ENCODE measurements at regions not wholly inside any gene's neighbourhood (a gene's known extent, or its start where the extent isn't known, plus 50 kb on each side); places are given as distances from the start of the nearest gene placed in this dataset.

DNA sequence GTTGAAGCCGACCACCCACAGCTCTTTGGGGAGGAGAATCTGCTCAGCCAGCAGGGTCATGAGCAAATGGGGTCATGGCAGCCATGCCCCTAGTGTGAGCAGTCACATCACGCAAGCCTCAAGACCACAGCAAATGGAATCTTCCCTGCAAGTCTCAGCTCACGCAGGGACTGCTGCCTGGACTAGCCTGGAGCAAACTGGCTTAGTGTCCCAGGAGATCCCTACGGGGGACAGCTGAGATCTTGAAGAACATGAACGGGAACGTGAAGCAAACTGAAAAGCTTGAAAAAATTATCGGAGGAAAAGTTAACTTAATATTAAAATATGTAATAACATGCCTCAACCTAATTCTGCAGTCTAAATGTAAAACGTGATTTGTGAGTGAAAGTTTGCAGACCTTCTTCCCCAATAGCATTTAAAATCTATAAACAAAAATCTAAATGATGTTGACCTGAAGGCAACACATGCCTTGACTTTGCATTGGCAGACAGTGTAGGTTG lies 118.4 kb downstream of the FAM124B start:
- Mint-ChIP-seq H3K27ac (no peak overlapping the region), H3K27me3 (peaks cover 10 to 28% (median 27%) of the 10 kb centered on the region in 3 donors)
- ATAC-seq (ENCODE audit: low read depth in 2 of 2), result no peak

DNA sequence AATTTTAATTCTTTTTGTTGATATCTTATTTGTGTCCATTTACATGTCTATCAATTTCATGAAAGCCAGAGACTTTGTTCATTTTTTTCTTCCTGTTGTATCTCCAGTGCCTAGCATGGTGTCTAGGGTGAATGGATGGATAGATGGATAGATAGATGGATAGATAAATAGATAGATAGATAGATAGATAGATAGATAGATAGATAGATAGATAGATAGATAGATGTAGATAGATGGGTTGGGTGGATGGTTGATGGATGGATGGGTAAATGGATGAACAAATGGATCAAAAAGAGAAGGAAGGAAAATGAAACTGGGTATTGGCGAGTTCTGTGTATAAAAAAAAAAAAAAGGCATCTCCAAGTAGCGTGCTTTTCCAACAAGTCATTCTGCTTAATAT lies 120.5 kb downstream of the FAM124B start:
- peaks cover 18 to 27% (median 20%) of the 10 kb centered on the region in 3 donors for H3K27me3 Mint-ChIP-seq
- H3K36me3 Mint-ChIP-seq, result no peaks in the 10 kb centered on the region
- H3K27ac Mint-ChIP-seq, result no peak overlapping the region
- DNase-seq (no peak), ATAC-seq (ENCODE audit: low read depth in 2 of 2) (no peak)
- no peaks in the 10 kb centered on the region for H3K4me1 Mint-ChIP-seq
- H3K9me3 Mint-ChIP-seq, result no peaks in the 10 kb centered on the region
- H3K4me3 Mint-ChIP-seq, result no peak overlapping the region

More for the DNA sequence above, 118.4 kb downstream of the FAM124B start:
- Mint-ChIP-seq H3K4me1 (no peaks in the 10 kb centered on the region), H3K4me3 (no peak overlapping the region), H3K36me3 (no peaks in the 10 kb centered on the region), H3K9me3 (no peaks in the 10 kb centered on the region)
- no peak for DNase-seq

DNA sequence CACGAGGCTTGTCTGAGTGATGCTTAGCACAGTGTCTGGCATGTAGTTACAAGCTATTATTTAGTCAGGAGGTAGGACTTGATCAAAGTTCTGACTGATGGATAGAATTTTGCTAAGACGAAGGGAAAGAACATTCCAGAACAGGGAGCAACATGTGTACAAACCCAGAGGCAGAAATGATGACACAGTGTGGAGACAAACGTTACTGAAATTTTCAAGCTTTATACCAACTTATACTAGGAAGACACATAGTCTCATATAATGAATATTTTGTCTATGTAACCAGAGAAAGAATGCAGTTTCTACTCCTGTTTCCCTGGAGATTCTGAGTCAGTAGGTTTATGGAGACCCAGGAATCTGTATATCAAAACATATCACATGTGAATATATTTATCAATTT lies 123.4 kb downstream of the FAM124B start:
- no peaks in the 10 kb centered on the region for H3K36me3 Mint-ChIP-seq
- H3K27me3 Mint-ChIP-seq, result peaks cover 17 to 28% (median 26%) of the 10 kb centered on the region in 3 donors
- H3K9me3 Mint-ChIP-seq, result no peaks in the 10 kb centered on the region
- no peak for ATAC-seq (ENCODE audit: low read depth in 2 of 2)
- no peak overlapping the region for H3K4me3 Mint-ChIP-seq
- DNase-seq, result no peak
- H3K27ac Mint-ChIP-seq, result no peak overlapping the region
- H3K4me1 Mint-ChIP-seq, result no peaks in the 10 kb centered on the region

DNA sequence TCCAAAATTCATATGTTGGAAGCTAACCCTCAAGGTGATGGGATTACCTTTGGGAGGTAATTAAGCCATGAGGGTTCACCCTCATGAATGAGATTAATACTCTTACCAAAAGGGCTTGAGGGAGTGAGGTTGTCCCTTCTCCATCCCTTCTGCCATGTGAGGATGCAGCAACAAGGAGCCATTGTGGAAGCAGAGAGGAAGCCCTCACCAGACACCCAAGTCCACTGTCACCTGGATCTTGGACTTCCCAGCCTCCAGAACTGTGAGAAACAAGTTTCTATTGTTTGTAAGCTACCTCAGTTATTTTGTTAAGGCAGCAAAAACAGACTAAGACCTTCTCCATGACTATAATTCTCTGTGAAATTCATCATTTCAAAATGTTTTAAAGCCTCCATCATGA lies 125.7 kb downstream of the FAM124B start:
- H3K27me3 Mint-ChIP-seq, result peaks cover 16 to 50% (median 23%) of the 10 kb centered on the region in 3 donors
- no peak overlapping the region for H3K27ac Mint-ChIP-seq
- ATAC-seq (ENCODE audit: low read depth in 2 of 2), result no peak
- no peaks in the 10 kb centered on the region for H3K36me3 Mint-ChIP-seq
- DNase-seq, result no peak
- H3K4me1 Mint-ChIP-seq, result no peaks in the 10 kb centered on the region
- no peaks in the 10 kb centered on the region for H3K9me3 Mint-ChIP-seq
- H3K4me3 Mint-ChIP-seq, result no peak overlapping the region

DNA sequence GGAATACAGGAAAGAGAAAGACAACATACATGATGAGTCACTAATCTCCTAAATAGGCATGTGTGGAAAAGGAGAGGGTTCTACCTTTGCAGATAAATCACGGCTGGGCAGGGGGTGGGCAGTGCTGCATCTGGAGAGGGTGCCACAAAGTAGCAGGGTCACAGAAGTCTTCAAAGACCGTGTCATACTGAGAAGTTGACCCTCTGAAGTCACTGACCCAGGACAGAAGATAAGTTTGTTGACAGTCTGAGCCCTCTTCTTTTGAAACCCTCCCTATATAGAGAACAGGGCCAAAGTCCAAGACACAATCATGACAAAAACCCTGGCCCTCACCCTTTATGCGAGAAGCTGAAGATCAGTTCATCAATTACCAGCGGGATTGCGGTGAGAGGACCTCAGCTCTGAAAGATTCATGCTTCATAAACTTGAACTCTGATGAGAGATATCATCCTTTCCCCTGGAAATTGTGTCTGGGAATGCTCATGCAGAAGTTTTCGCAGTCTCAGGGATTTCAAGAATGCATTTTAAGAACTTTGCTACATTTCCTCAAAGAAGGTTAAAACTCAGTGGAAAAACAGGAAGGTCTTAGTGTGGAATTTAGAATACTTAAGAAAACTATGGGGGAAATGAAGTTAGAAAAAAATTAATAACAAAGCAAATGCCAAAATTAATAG lies 129.5 kb downstream of the FAM124B start:
- H3K4me3 Mint-ChIP-seq, result no peak overlapping the region
- DNase-seq (no peak), ATAC-seq (ENCODE audit: low read depth in 2 of 2) (no peak)
- no peaks in the 10 kb centered on the region for H3K36me3 Mint-ChIP-seq
- peaks cover 15 to 42% (median 30%) of the 10 kb centered on the region in 3 donors for H3K27me3 Mint-ChIP-seq
- H3K27ac Mint-ChIP-seq, result no peak overlapping the region
- no peaks in the 10 kb centered on the region for H3K4me1 Mint-ChIP-seq
- no peaks in the 10 kb centered on the region for H3K9me3 Mint-ChIP-seq

DNA sequence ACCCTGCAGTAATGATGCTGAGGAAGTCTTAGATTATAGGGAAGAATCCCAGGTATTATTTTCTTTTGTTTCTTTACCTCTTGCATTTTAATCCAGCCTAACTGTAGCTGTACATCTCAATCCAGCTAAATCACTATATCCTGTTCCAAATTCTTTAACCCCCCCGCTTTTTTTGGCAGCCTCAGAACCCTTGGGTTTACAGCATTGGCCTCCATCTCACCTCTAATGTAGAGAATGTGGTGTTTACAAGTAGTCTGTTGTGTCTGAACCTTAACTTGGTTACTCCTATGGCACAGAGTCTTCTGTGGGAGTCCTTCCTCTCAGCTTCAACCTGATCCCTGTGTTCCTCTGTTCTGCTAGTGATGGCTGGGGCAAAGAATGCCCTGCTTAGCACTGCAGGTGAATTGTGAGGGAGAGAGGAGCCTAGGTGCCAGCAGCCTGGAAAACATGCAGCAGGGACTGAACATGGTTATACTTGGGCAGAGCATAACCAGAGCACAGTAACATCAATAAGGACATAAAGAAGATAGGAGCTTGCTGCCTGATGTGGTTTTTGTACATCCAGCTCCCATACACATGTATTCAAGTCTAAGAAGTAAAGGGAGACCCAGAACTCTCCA lies 130.2 kb downstream of the FAM124B start:
- Mint-ChIP-seq H3K4me3 (no peak overlapping the region), H3K27ac (peak overlapping the region in 1 of 6 donors; percentile 72), H3K36me3 (no peaks in the 10 kb centered on the region), H3K4me1 (no peaks in the 10 kb centered on the region), H3K9me3 (no peaks in the 10 kb centered on the region), H3K27me3 (peaks cover 15 to 42% (median 30%) of the 10 kb centered on the region in 3 donors)
- no peak for DNase-seq
- no peak for ATAC-seq (ENCODE audit: low read depth in 2 of 2)

DNA sequence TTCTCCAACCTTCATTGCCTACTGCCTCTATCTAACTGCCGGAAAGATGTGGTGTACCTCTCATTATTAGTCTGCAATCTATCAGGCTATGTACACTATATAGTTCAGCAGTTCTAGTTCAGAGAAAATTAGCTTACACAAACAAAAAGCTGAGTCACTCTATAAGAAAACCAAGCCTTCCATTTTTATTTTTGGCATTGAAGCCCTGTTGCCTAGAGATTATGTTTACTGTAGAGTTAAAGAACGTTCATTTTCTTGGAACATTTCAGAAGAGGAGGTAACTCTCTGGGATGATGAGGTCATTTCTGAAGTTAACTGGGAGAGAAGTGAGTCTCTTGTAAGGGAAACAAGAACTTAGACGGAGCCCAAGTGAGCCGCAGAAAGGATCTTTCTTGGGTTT lies 133.5 kb downstream of the FAM124B start:
- Mint-ChIP-seq H3K4me3 (no peak overlapping the region), H3K4me1 (no peaks in the 10 kb centered on the region), H3K36me3 (no peaks in the 10 kb centered on the region), H3K27ac (no peak overlapping the region), H3K27me3 (peaks cover 24 to 47% (median 36%) of the 10 kb centered on the region in 3 donors), H3K9me3 (no peaks in the 10 kb centered on the region)
- ATAC-seq (ENCODE audit: low read depth in 2 of 2), result no peak
- no peak for DNase-seq

DNA sequence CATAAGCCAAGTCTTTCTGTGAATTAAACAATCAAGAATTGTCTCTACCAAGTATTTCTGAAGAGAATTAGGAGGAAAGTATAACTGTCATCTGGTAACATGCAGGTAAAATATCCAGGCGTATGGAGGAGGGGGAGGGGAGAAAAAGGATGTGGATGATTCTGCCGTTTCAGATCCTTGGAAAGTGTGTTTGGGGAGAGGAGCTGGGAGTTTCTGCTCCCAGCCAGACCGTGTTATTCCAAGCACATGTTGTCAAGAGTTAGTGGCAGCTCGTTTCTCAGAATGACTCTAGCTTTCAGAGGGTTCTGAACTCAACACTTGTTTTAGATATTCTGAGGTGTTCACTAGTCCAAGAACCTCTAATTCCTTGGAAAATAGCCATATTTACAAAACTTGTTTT lies 137.6 kb downstream of the FAM124B start:
- H3K4me3 Mint-ChIP-seq, result no peak overlapping the region
- peaks cover 0 to 4% (median 0%) of the 10 kb centered on the region in 3 donors for H3K4me1 Mint-ChIP-seq
- no peaks in the 10 kb centered on the region for H3K9me3 Mint-ChIP-seq
- H3K27me3 Mint-ChIP-seq, result peaks cover 33 to 46% (median 35%) of the 10 kb centered on the region in 3 donors
- H3K27ac Mint-ChIP-seq, result no peak overlapping the region
- ATAC-seq (ENCODE audit: low read depth in 2 of 2), result no peak
- H3K36me3 Mint-ChIP-seq, result no peaks in the 10 kb centered on the region
- DNase-seq, result no peak

DNA sequence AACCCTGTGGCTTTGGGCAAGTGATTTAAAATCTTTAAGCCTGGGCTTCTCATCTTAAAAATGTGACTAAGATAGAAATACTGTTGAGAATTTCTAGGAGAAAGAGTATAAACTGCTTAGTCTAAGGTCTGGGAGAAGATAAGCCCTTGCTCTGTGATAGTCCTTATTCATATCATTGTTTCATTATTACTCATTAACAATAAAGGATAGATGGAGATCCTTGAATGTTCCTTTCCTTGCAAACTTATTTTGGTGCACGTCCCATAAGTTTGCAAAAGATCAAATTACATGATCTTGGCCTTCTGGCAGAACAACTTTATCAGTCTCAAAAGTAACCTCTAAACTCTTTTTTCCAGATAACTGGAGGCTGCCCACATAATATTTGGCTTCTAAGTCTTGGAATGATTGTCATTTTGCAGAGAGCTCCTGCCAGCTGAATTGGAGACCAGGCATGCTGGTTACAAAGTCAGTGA lies 138.3 kb downstream of the FAM124B start:
- H3K4me3 Mint-ChIP-seq, result no peak overlapping the region
- ATAC-seq (ENCODE audit: low read depth in 2 of 2), result no peak
- DNase-seq, result no peak

DNA sequence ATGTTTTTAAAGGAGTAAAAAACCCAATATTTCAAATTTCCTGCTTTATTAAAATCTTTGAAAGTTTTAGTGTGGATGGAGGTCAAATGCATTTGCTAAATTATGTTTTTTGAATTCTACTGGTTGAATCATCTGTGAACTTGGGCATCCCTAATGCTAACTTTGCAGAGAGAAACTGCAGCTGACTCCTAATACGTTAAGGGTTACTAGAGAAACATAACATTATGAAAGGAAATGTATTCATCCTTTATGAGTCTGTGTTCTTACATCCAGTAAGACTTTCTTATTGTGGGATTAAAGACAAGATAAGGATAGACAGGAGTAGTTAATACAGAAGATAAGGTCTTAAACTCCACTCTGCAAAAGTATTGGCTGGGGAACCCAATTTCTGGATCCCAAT lies 140.6 kb downstream of the FAM124B start:
- ATAC-seq (ENCODE audit: low read depth in 2 of 2) (no peak), DNase-seq (no peak)
- H3K9me3 Mint-ChIP-seq, result no peaks in the 10 kb centered on the region
- no peak overlapping the region for H3K27ac Mint-ChIP-seq
- H3K4me3 Mint-ChIP-seq, result no peak overlapping the region
- no peaks in the 10 kb centered on the region for H3K36me3 Mint-ChIP-seq
- peaks cover 33 to 56% (median 34%) of the 10 kb centered on the region in 3 donors for H3K27me3 Mint-ChIP-seq
- peaks cover 0 to 4% (median 0%) of the 10 kb centered on the region in 3 donors for H3K4me1 Mint-ChIP-seq

More for the DNA sequence above, 138.3 kb downstream of the FAM124B start:
- no peaks in the 10 kb centered on the region for H3K9me3 Mint-ChIP-seq
- no peaks in the 10 kb centered on the region for H3K36me3 Mint-ChIP-seq
- H3K27me3 Mint-ChIP-seq, result peaks cover 33 to 51% (median 38%) of the 10 kb centered on the region in 3 donors
- H3K4me1 Mint-ChIP-seq, result peaks cover 0 to 4% (median 0%) of the 10 kb centered on the region in 3 donors
- H3K27ac Mint-ChIP-seq, result no peak overlapping the region

DNA sequence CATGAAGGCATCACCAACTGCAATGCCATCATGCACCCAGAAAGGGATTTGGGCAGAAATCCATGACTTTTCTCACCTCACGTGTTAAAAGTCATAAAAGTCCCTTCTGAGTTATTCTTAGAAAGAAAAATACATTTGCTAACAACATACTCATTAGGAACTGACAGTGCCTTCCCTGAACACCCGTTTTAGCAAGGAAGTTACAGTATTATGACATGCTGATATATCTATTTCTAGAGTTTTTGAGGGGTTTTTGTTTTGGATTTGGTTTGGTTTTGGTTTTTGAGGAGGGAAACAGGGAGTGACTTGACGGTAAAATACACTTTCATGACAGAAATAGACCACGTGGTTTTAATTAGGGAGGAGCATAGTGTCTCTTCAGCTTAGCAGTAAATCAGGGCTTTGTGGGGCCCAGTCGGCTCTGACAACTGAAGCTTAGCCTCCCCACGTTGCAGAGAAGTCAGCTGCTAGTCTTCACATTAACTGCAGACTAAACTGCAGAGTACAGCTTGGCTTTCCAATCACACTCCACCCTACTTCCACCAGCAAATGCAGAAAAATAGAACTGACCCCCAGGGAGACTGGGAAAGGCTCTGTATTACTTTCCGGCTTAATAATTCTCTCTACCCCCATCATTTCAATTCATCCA lies 141.4 kb downstream of the FAM124B start:
- no peak overlapping the region for H3K4me3 Mint-ChIP-seq
- H3K4me1 Mint-ChIP-seq, result peaks cover 0 to 4% (median 0%) of the 10 kb centered on the region in 3 donors
- peaks cover 30 to 50% (median 34%) of the 10 kb centered on the region in 3 donors for H3K27me3 Mint-ChIP-seq
- H3K36me3 Mint-ChIP-seq, result no peaks in the 10 kb centered on the region
- ATAC-seq (ENCODE audit: low read depth in 2 of 2) (no peak), DNase-seq (no peak)
- peak overlapping the region in 1 of 6 donors; percentile 3 for H3K27ac Mint-ChIP-seq
- H3K9me3 Mint-ChIP-seq, result no peaks in the 10 kb centered on the region

DNA sequence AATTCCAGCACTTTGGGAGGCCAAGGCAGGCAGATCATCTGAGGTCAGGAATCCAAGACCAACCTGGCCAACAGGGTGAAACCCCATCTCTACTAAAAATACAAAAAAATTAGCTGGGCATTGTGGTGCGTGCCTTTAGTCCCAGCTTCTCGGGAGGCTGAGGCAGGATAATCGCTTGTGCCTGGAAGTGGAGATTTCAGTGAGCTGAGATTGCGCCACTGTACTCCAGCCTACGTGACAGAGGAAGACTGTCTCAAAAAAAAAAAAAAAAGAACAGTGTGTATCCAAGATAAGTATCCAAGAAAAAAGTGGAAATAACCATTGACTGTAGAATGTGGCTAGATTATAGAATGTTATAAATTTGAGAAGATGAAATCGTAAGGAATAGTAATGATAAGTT lies 142.1 kb downstream of the FAM124B start:
- Mint-ChIP-seq H3K4me3 (no peak overlapping the region), H3K4me1 (peaks cover 0 to 4% (median 0%) of the 10 kb centered on the region in 3 donors), H3K27ac (no peak overlapping the region), H3K9me3 (no peaks in the 10 kb centered on the region), H3K27me3 (peaks cover 26 to 43% (median 31%) of the 10 kb centered on the region in 3 donors), H3K36me3 (no peaks in the 10 kb centered on the region)
- no peak for ATAC-seq (ENCODE audit: low read depth in 2 of 2)
- no peak for DNase-seq

DNA sequence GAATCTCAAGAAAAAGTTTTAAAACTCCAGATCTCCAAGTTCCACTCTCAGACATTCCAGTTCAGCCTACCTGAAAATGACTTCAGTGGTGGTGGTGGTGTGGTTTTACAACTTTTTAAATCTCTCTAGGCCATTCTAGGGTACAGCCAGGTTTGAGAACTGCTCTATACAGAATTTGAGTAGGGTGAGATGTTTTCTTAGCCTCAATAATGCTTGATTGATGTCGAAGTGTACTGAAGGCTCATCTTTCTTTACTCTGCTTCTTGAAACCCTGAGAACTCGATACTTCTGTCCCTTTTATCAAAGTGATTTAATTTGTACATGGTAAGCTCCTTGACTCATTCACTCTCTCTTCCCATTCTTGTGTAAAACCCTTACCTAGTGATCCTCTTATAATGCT lies 143.8 kb downstream of the FAM124B start:
- Mint-ChIP-seq H3K4me3 (no peak overlapping the region), H3K36me3 (no peaks in the 10 kb centered on the region), H3K4me1 (peaks cover 0 to 4% (median 0%) of the 10 kb centered on the region in 3 donors), H3K27me3 (peaks cover 29 to 53% (median 32%) of the 10 kb centered on the region in 3 donors), H3K9me3 (no peaks in the 10 kb centered on the region), H3K27ac (no peak overlapping the region)
- no peak for ATAC-seq (ENCODE audit: low read depth in 2 of 2)
- no peak for DNase-seq

Measured in naive B cell (primary cell).